IPS-18c (cell line): ENCODE measurements at regions not wholly inside any gene's neighbourhood (a gene's known extent, or its start where the extent isn't known, plus 50 kb on each side); places are given as distances from the start of the nearest gene placed in this dataset.
"Not testable (repeated sequence)": the region's sequence is repeated elsewhere in the genome, so short reads cannot be mapped to it uniquely, and the experiment has no call there.

Source experiments
- H3K4me3 ChIP-seq: 2 replicates; pipeline ENCODE4 v1.7.0; 2013; ENCODE audit warnings: low read depth, mild to moderate bottlenecking, low read length, moderate library complexity; ENCODE audit not compliant: insufficient read depth
- H3K9me3 ChIP-seq: one replicate; pipeline ENCODE4 v1.6.1; 2013; ENCODE audit warnings: mild to moderate bottlenecking, low read length, moderate library complexity; ENCODE audit not compliant: control insufficient read depth, insufficient read depth

DNA sequence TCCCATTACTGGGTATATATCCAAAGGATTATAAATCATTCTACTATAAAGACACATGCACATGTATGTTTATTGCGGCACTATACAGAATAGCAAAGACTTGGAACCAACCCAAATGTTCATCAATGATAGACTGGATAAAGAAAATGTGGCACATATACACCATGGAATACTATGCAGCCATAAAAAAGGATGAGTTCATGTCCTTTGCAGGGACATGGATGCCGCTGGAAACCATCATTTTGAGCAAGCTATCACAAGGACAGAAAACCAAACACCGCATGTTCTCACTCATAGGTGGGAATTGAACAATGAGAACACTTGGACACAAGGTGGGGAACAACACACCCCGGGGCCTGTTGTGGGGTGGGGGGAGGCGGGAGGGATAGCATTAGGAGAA is 57.0 kb upstream of the NEUROD1 start:
- not testable (repeated sequence) for H3K4me3 ChIP-seq, H3K9me3 ChIP-seq

- no peaks in the 10 kb centered on the region for H3K9me3 ChIP-seq
- H3K4me3 ChIP-seq: no peak overlapping the region
Measured at GRCh38 chr2:181738074-181738473, 57.8 kb upstream of the NEUROD1 start.

DNA sequence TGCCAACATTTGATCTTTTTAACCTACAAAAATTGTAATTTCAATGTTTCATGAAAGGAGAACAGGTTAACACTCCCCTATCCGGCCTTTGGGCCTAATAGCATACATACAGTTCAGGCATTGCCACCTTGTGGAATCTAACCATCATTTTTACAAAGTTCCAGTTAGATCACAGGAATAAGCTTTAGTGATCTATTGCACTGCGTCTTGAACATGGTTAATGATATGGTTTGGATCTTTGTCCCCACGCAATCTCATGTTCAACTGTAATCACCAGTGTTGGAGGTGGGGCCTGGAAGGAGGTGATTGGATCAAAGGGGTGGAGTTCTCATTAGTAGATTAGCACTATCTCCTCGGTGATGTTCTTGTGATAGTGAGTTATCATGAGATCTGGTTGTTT is 58.2 kb upstream of the NEUROD1 start:
- H3K4me3 ChIP-seq: no peak overlapping the region
- no peaks in the 10 kb centered on the region for H3K9me3 ChIP-seq

GRCh38 chr2:181741756-181742155 is 61.4 kb upstream of the NEUROD1 start:
- H3K9me3 ChIP-seq: no peaks in the 10 kb centered on the region
- no peak overlapping the region for H3K4me3 ChIP-seq

DNA sequence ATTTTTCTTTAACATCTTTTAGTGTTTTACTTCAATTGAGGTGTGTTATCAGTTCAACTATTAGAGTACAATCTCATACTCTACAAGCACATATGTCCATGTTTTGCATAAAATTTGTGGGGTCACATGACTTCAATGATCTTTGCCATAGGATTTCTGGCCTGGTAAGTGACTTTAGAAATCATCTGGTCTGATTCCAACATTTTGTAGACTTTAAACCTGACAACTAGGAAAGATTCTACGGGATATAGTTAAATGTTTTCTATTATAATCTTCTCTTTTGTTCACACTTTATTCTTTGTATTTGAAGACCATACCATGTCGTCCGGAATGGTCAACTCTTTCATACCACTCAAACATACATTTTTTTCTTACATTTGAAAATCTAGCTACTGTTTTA is 62.0 kb upstream of the NEUROD1 start:
- no peak overlapping the region for H3K4me3 ChIP-seq
- no peaks in the 10 kb centered on the region for H3K9me3 ChIP-seq

- no peaks in the 10 kb centered on the region for H3K9me3 ChIP-seq
- H3K4me3 ChIP-seq: no peak overlapping the region
Measured at GRCh38 chr2:181742922-181743722, 62.8 kb upstream of the NEUROD1 start.

DNA sequence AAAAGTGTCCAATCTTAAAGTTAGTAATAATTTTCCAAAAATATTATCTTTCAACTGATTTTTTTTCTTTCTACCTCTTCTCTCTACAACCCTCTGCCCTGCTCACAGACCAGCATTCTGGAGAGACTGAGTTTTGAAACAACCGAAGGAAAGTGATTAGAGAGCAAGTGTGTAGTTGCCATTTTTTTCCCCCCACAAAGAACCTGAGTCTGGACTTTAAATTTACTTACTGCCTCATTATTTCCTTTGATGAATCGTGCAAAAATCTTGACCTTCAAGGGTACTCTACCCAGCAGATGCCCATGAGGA is 63.4 kb upstream of the NEUROD1 start:
- no peaks in the 10 kb centered on the region for H3K9me3 ChIP-seq
- no peak overlapping the region for H3K4me3 ChIP-seq

GRCh38 chr2:181745796-181746540 is 65.7 kb upstream of the NEUROD1 start:
- H3K9me3 ChIP-seq: no peaks in the 10 kb centered on the region
- no peak overlapping the region for H3K4me3 ChIP-seq

DNA sequence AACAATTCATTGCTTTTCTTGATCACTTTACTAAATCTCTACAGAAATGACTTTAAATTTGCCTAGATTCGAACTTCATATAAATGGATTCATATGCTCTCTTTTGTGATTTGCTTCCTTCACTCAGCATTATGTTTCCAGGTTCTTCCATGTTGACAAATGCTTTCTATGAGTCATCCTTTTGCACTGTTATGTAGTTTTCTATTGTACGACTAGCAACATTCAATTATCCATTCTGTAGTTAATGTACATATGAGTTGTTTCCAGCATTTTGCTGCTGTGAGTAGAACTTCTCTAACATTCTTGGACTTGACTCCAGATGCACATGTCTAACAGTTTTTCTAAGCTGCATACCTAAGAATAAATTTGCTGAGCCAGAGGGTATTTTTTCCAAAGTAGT is 66.5 kb upstream of the NEUROD1 start:
- Histone ChIP-seq H3K4me3 (no peak overlapping the region), H3K9me3 (no peaks in the 10 kb centered on the region)

DNA sequence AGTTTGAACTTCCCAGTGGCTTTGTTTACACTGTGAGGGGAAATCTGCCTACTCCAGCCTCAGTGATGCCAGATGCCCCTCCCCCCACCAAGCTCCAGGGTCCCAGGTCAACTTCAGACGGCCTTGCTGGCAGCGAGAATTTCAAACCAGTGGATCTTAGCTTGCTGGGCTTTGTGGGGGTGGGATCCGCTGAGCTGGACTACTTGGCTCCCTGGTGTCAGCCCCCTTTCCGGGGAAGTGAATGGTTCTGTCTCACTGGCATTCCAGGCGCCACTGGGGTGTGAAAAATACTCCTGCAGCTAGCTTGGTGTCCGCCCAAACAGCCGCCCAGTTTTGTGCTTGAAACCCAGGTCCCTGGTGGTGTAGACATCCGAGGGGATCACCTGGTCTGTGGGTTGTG is 70.0 kb upstream of the NEUROD1 start:
- Histone ChIP-seq H3K4me3 (no peak overlapping the region), H3K9me3 (no peaks in the 10 kb centered on the region)

DNA sequence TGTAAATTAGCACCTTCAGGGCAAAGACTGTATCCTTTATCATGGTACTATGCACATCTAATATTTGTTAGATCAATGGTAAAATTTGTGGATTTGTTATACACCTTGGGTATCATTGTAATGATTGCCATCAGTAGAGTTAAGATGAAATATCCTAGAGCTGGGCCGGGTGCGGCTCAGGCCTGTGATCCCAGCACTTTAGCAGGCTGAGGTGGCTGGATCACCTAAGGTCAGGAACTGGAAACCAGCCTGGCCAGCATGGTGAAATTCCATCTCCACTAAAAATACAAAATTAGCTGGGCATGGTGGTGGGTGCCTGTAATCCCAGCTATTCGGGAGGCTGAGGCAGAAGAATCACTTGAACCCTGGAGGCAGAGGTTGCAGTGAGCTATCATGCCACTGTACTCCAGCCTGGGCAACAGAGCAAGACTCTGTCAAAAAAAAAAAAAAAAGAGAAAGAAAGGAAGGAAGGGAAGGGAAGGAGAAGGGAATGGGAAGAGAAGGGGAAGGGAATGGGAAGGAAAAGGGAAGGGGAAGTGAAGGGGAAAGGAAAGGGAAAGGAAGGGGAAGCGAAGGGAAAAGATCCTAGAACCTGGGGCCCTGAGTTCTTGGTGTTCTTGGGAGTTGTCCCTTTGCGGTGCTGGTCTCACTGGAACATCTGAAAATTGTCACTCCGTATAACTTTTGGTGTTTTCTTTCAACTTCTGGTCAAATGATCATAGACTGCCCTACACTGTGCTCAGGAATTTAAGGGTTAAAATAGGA is 71.1 kb upstream of the NEUROD1 start:
- H3K9me3 ChIP-seq: no peaks in the 10 kb centered on the region

DNA sequence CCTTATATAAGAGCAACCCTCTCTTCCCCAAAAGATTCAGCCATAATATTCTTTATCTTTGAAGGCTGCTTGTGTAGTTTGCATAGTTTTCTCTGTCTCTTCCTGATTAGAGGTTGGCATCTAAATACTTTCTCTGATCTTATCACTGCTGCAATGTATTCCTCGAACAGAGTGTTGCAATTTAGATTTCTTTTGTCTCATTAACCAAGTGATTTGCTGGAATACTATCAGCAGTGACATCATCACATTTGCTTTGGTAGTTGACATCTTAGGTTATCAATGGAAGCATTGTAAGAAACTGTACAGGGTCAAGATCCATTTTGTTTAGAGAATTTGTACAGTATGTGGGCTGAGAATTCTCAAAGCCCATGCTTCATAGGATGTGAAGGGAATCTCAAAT is 72.0 kb upstream of the NEUROD1 start:
- Histone ChIP-seq H3K9me3 (no peaks in the 10 kb centered on the region), H3K4me3 (no peak overlapping the region)

More for the DNA sequence above, 71.1 kb upstream of the NEUROD1 start:
- H3K4me3 ChIP-seq: no peak overlapping the region

DNA sequence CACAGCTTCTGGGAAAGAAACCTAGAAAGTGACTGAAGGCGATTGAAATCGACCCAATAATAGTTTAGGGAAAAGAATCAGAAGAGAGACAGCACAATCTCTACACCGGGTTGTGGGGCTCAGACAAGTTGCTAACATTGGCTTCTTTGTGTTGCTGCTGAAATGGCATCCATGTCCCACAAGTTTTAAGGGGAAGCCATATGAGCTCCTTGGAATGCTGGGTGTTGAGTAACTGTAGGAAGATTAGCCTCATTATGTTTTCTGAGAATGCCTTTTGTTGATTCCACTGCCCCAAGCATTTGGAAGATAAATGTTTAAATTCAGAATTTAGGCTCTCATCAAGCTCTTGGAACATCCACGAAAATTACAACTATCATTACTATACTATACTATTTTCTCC is 73.4 kb upstream of the NEUROD1 start:
- H3K4me3 ChIP-seq: no peak overlapping the region
- no peaks in the 10 kb centered on the region for H3K9me3 ChIP-seq

GRCh38 chr2:181754105-181754504 is 73.8 kb upstream of the NEUROD1 start:
- no peaks in the 10 kb centered on the region for H3K9me3 ChIP-seq
- no peak overlapping the region for H3K4me3 ChIP-seq

- H3K4me3 ChIP-seq: no peak overlapping the region
- H3K9me3 ChIP-seq: no peaks in the 10 kb centered on the region
Measured at GRCh38 chr2:181755181-181755580, 74.9 kb upstream of the NEUROD1 start.

- no peaks in the 10 kb centered on the region for H3K9me3 ChIP-seq
- no peak overlapping the region for H3K4me3 ChIP-seq
Measured at GRCh38 chr2:181760521-181760920, 80.2 kb upstream of the NEUROD1 start.

DNA sequence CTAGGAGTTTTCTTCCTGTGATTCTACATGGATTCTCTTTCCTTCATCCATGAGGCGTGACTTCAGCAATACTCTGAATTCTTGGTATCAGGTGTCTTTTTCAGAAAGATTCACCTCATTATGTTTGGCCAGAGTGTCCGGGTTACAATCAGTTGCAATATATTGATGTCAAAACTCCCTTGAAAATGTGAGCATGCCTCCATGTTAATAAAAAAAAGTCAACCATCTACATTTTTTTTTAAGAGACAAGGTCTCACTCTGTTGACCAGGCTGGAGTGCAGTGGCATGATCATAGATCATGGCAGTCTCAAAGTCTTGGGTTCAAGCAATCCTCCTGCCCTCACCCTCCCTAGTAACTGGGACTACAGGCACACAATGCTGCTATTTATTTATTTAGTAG is 80.9 kb upstream of the NEUROD1 start:
- no peak overlapping the region for H3K4me3 ChIP-seq
- no peaks in the 10 kb centered on the region for H3K9me3 ChIP-seq

- Histone ChIP-seq H3K9me3 (no peaks in the 10 kb centered on the region), H3K4me3 (no peak overlapping the region)
Measured at GRCh38 chr2:181762000-181762399, 81.7 kb upstream of the NEUROD1 start.
